Natural killer cell treated with Interleukin-12 subunit alpha and Interleukin-12 subunit beta and Interleukin-15 and Interleukin-18, amount 100 ng/mL, for 72 hours (primary cell): ENCODE measurements at regions not wholly inside any gene's neighbourhood (a gene's known extent, or its start where the extent isn't known, plus 50 kb on each side); places are given as distances from the start of the nearest gene placed in this dataset.
A peak's percentile ranks its signal among the peaks of the same experiment; 100 is the strongest.
"Not testable (repeated sequence)": the region's sequence is repeated elsewhere in the genome, so short reads cannot be mapped to it uniquely, and the experiment has no call there.

Experiments used
- ATAC-seq, 2 donors: fragments of 150-1000 bp; cut with Tn5 transposase in 1 of 2; sonication (Bioruptor Pico), chemical (Tn5 transposase) in 1 of 2; 2 replicates each; pipeline ENCODE4 v1.10.0; 2021
- DNase-seq: peaks from one replicate; pipeline ENCODE4 v3.0.0; 2022; ENCODE audit warnings: low spot score
- H3K27ac Mint-ChIP-seq, 2 donors: 1 replicate in 1 of 2; 2 replicates in 1 of 2; pipeline ENCODE4 v1.8.0; 2022; ENCODE audit warnings: mixed read lengths in 2 of 2, mild to moderate bottlenecking in 1 of 2, moderate library complexity in 1 of 2
- H3K27me3 Mint-ChIP-seq, 2 donors: 1 replicate in 1 of 2; 2 replicates in 1 of 2; pipeline ENCODE4 v1.8.0; 2022; ENCODE audit warnings: mixed read lengths in 2 of 2
- H3K36me3 Mint-ChIP-seq: one replicate; pipeline ENCODE4 v1.8.0; 2022; ENCODE audit warnings: mixed read lengths
- H3K4me1 Mint-ChIP-seq, 2 donors: 1 replicate in 1 of 2; 2 replicates in 1 of 2; pipeline ENCODE4 v1.8.0; 2022; ENCODE audit warnings: low read depth in 2 of 2, mixed read lengths in 2 of 2, mild to moderate bottlenecking in 1 of 2
- H3K4me3 Mint-ChIP-seq: one replicate; pipeline ENCODE4 v1.8.0; 2022; ENCODE audit warnings: mixed read lengths
- H3K9me3 Mint-ChIP-seq: 2 replicates; pipeline ENCODE4 v1.8.0; 2022; ENCODE audit warnings: mixed read lengths

GRCh38 chr4:134948110-134948642, 746.6 kb upstream of the PABPC4L start:
- Mint-ChIP-seq H3K27me3 (no peaks in the 10 kb centered on the region), H3K4me1 (no peaks in the 10 kb centered on the region), H3K4me3 (no peak overlapping the region), H3K27ac (no peak overlapping the region), H3K9me3 (peaks cover 13% of the 10 kb centered on the region), H3K36me3 (no peaks in the 10 kb centered on the region)
- peak in 1 of 2 donors; percentile 43 for ATAC-seq
- DNase-seq = peak; percentile 60

GRCh38 chr4:134944115-134944514, 742.5 kb upstream of the PABPC4L start:
- Mint-ChIP-seq H3K36me3 (peaks cover 5% of the 10 kb centered on the region), H3K4me3 (no peak overlapping the region), H3K27me3 (no peaks in the 10 kb centered on the region), H3K9me3 (peaks cover 18% of the 10 kb centered on the region), H3K4me1 (no peaks in the 10 kb centered on the region), H3K27ac (no peak overlapping the region)
- no peak for DNase-seq
- ATAC-seq = no peak

- no peaks in the 10 kb centered on the region for H3K4me1 Mint-ChIP-seq
- H3K36me3 Mint-ChIP-seq = peaks cover 5% of the 10 kb centered on the region
- DNase-seq (no peak), ATAC-seq (no peak)
- H3K27ac Mint-ChIP-seq = no peak overlapping the region
- no peak overlapping the region for H3K4me3 Mint-ChIP-seq
- H3K27me3 Mint-ChIP-seq = no peaks in the 10 kb centered on the region
- H3K9me3 Mint-ChIP-seq = peaks cover 13% of the 10 kb centered on the region
Observed at GRCh38 chr4:134936014-134936413, 734.4 kb upstream of the PABPC4L start.

- Mint-ChIP-seq H3K36me3 (peaks cover 5% of the 10 kb centered on the region), H3K4me3 (no peak overlapping the region), H3K4me1 (no peaks in the 10 kb centered on the region), H3K27ac (no peak overlapping the region), H3K9me3 (peaks cover 18% of the 10 kb centered on the region), H3K27me3 (no peaks in the 10 kb centered on the region)
- ATAC-seq (no peak), DNase-seq (no peak)
Observed at GRCh38 chr4:134935320-134935719, 733.7 kb upstream of the PABPC4L start.

GRCh38 chr4:134934036-134934808, 732.6 kb upstream of the PABPC4L start:
- H3K36me3 Mint-ChIP-seq = peaks cover 5% of the 10 kb centered on the region
- no peaks in the 10 kb centered on the region for H3K4me1 Mint-ChIP-seq
- no peak for DNase-seq
- no peaks in the 10 kb centered on the region for H3K27me3 Mint-ChIP-seq
- no peak overlapping the region for H3K27ac Mint-ChIP-seq
- H3K9me3 Mint-ChIP-seq = peaks cover 15% of the 10 kb centered on the region
- ATAC-seq = no peak
- H3K4me3 Mint-ChIP-seq = no peak overlapping the region

GRCh38 chr4:134915355-134915754, 713.8 kb upstream of the PABPC4L start:
- no peak for DNase-seq
- H3K4me3 Mint-ChIP-seq = no peak overlapping the region
- no peak overlapping the region for H3K27ac Mint-ChIP-seq
- H3K36me3 Mint-ChIP-seq = no peaks in the 10 kb centered on the region
- no peaks in the 10 kb centered on the region for H3K27me3 Mint-ChIP-seq
- H3K9me3 Mint-ChIP-seq = peaks cover 6% of the 10 kb centered on the region
- no peaks in the 10 kb centered on the region for H3K4me1 Mint-ChIP-seq
- no peak for ATAC-seq

GRCh38 chr4:134914250-134914649, 712.7 kb upstream of the PABPC4L start:
- not testable (repeated sequence) for H3K9me3 Mint-ChIP-seq, H3K27ac Mint-ChIP-seq, H3K36me3 Mint-ChIP-seq, DNase-seq, ATAC-seq, H3K27me3 Mint-ChIP-seq, H3K4me1 Mint-ChIP-seq, H3K4me3 Mint-ChIP-seq

- H3K36me3 Mint-ChIP-seq = no peaks in the 10 kb centered on the region
- ATAC-seq = no peak
- no peak overlapping the region for H3K4me3 Mint-ChIP-seq
- no peak overlapping the region for H3K27ac Mint-ChIP-seq
- H3K27me3 Mint-ChIP-seq = no peaks in the 10 kb centered on the region
- peaks cover 3% of the 10 kb centered on the region for H3K9me3 Mint-ChIP-seq
- no peak for DNase-seq
- no peaks in the 10 kb centered on the region for H3K4me1 Mint-ChIP-seq
Observed at GRCh38 chr4:134911941-134912340, 710.4 kb upstream of the PABPC4L start.

GRCh38 chr4:134906404-134907023, 704.9 kb upstream of the PABPC4L start:
- no peaks in the 10 kb centered on the region for H3K27me3 Mint-ChIP-seq
- peaks cover 22% of the 10 kb centered on the region for H3K9me3 Mint-ChIP-seq
- no peak for ATAC-seq

GRCh38 chr4:134905061-134905460, 703.5 kb upstream of the PABPC4L start:
- no peak for ATAC-seq
- H3K27ac Mint-ChIP-seq = no peak overlapping the region

More at GRCh38 chr4:134906404-134907023, 704.9 kb upstream of the PABPC4L start:
- Mint-ChIP-seq H3K4me1 (no peaks in the 10 kb centered on the region), H3K27ac (no peak overlapping the region), H3K36me3 (peaks cover 4% of the 10 kb centered on the region), H3K4me3 (no peak overlapping the region)
- no peak for DNase-seq

GRCh38 chr4:134888156-134888555, 686.6 kb upstream of the PABPC4L start:
- H3K36me3 Mint-ChIP-seq = no peaks in the 10 kb centered on the region
- no peaks in the 10 kb centered on the region for H3K27me3 Mint-ChIP-seq
- ATAC-seq (no peak), DNase-seq (no peak)
- no peaks in the 10 kb centered on the region for H3K9me3 Mint-ChIP-seq
- H3K4me1 Mint-ChIP-seq = no peaks in the 10 kb centered on the region
- no peak overlapping the region for H3K4me3 Mint-ChIP-seq
- H3K27ac Mint-ChIP-seq = no peak overlapping the region

More at GRCh38 chr4:134905061-134905460, 703.5 kb upstream of the PABPC4L start:
- peaks cover 19% of the 10 kb centered on the region for H3K9me3 Mint-ChIP-seq
- H3K27me3 Mint-ChIP-seq = no peaks in the 10 kb centered on the region
- H3K4me3 Mint-ChIP-seq = no peak overlapping the region
- H3K4me1 Mint-ChIP-seq = no peaks in the 10 kb centered on the region
- H3K36me3 Mint-ChIP-seq = peaks cover 4% of the 10 kb centered on the region
- DNase-seq = no peak

GRCh38 chr4:134885436-134885835, 683.8 kb upstream of the PABPC4L start:
- ATAC-seq = no peak
- no peaks in the 10 kb centered on the region for H3K4me1 Mint-ChIP-seq
- DNase-seq = no peak
- peaks cover 5% of the 10 kb centered on the region for H3K36me3 Mint-ChIP-seq
- no peak overlapping the region for H3K4me3 Mint-ChIP-seq
- peaks cover 4% of the 10 kb centered on the region for H3K9me3 Mint-ChIP-seq
- no peaks in the 10 kb centered on the region for H3K27me3 Mint-ChIP-seq
- H3K27ac Mint-ChIP-seq = no peak overlapping the region

- no peak for ATAC-seq
- H3K27me3 Mint-ChIP-seq = no peaks in the 10 kb centered on the region
- peaks cover 7% of the 10 kb centered on the region for H3K9me3 Mint-ChIP-seq
Observed at GRCh38 chr4:134883831-134884449, 682.4 kb upstream of the PABPC4L start.

GRCh38 chr4:134879019-134879418, 677.4 kb upstream of the PABPC4L start:
- peaks cover 7% of the 10 kb centered on the region for H3K9me3 Mint-ChIP-seq
- no peaks in the 10 kb centered on the region for H3K4me1 Mint-ChIP-seq
- H3K27me3 Mint-ChIP-seq = no peaks in the 10 kb centered on the region
- no peak overlapping the region for H3K4me3 Mint-ChIP-seq
- H3K36me3 Mint-ChIP-seq = peaks cover 5% of the 10 kb centered on the region
- no peak overlapping the region for H3K27ac Mint-ChIP-seq
- ATAC-seq (no peak), DNase-seq (no peak)

More at GRCh38 chr4:134883831-134884449, 682.4 kb upstream of the PABPC4L start:
- Mint-ChIP-seq H3K27ac (no peak overlapping the region), H3K4me3 (no peak overlapping the region), H3K4me1 (no peaks in the 10 kb centered on the region), H3K36me3 (peaks cover 5% of the 10 kb centered on the region)
- no peak for DNase-seq
